WTC11 (cell line): ENCODE measurements at regions not wholly inside any gene's neighbourhood (a gene's known extent, or its start where the extent isn't known, plus 50 kb on each side); places are given as distances from the start of the nearest gene placed in this dataset.

Experiments used
- ATAC-seq: fragments of 200-7000 bp; cut with Tn5 transposase; 2 replicates; pipeline ENCODE4 v1.10.0; 2021; ENCODE audit warnings: mild to moderate bottlenecking, moderate library complexity
- CTCF ChIA-PET: fragments of 300-600 bp; sonication (Branson Sonifier 250); formaldehyde crosslinking; loops from one replicate; lab custom pipeline; 2021; ENCODE audit warnings: antibody characterized with exemption; lab: Charles Lee
- POLR2A ChIA-PET: fragments of 350-600 bp; sonication (Branson Sonifier 250); formaldehyde crosslinking; loops from one replicate; lab custom pipeline; 2021; ENCODE audit warnings: antibody characterized with exemption; lab: Charles Lee
- DNase-seq: peaks from one replicate; pipeline ENCODE4 v3.0.0; 2021; ENCODE audit warnings: low spot score
- H3K27ac Mint-ChIP-seq: 2 replicates; pipeline ENCODE4 v1.8.0; 2021; ENCODE audit warnings: mixed read lengths
- H3K27me3 Mint-ChIP-seq: 2 replicates; pipeline ENCODE4 v1.8.0; 2021; ENCODE audit warnings: low read depth, mild to moderate bottlenecking, moderate library complexity, mixed read lengths
- H3K36me3 Mint-ChIP-seq: 2 replicates; pipeline ENCODE4 v1.8.0; 2021; ENCODE audit warnings: mixed read lengths
- H3K4me1 Mint-ChIP-seq: 2 replicates; pipeline ENCODE4 v1.8.0; 2022; ENCODE audit warnings: mixed read lengths
- H3K4me3 Mint-ChIP-seq: 2 replicates; pipeline ENCODE4 v1.8.0; 2021; ENCODE audit warnings: mild to moderate bottlenecking, moderate library complexity, mixed read lengths
- H3K9me3 Mint-ChIP-seq: 2 replicates; pipeline ENCODE4 v1.8.0; 2021; ENCODE audit warnings: mixed read lengths
- ATF1 ChIP-seq: sonication (generic); formaldehyde crosslinking; IDR thresholded peaks from 2 replicates; pipeline ENCODE4 v1.8.1; 2023; ENCODE audit warnings: mild to moderate bottlenecking, moderate library complexity, missing genetic modification reagents
- CREB1 ChIP-seq: sonication (generic); formaldehyde crosslinking; IDR thresholded peaks from 2 replicates; pipeline ENCODE4 v1.8.0; 2023; ENCODE audit warnings: mild to moderate bottlenecking, missing genetic modification reagents
- FOXK1 ChIP-seq: sonication (generic); formaldehyde crosslinking; IDR thresholded peaks from 2 replicates; pipeline ENCODE4 v1.8.0; 2022; ENCODE audit warnings: mild to moderate bottlenecking, moderate library complexity, missing genetic modification reagents
- SMAD4 ChIP-seq: sonication (generic); formaldehyde crosslinking; IDR thresholded peaks from 2 replicates; pipeline ENCODE4 v1.8.0; 2022; ENCODE audit warnings: mild to moderate bottlenecking, missing genetic modification reagents
- USF1 ChIP-seq: sonication (generic); formaldehyde crosslinking; IDR thresholded peaks from 2 replicates; pipeline ENCODE4 v1.8.0; 2022; ENCODE audit warnings: mild to moderate bottlenecking, missing genetic modification reagents
- ZNF281 ChIP-seq: sonication (generic); formaldehyde crosslinking; IDR thresholded peaks from 2 replicates; pipeline ENCODE4 v1.8.0; 2023; ENCODE audit warnings: mild to moderate bottlenecking, missing genetic modification reagents
- ZNF416 ChIP-seq: fragments of 250-450 bp; sonication (Bioruptor Pico); IDR thresholded peaks from 2 replicates; pipeline ENCODE4 v1.9.0; 2021; ENCODE audit warnings: mild to moderate bottlenecking, inconsistent platforms
- ZNF532 ChIP-seq: fragments of 250-450 bp; sonication (Bioruptor Pico); IDR thresholded peaks from 2 replicates; pipeline ENCODE4 v1.9.0; 2021; ENCODE audit warnings: mild to moderate bottlenecking, borderline replicate concordance
- ZNF671 ChIP-seq: fragments of 250-450 bp; sonication (Bioruptor Pico); IDR thresholded peaks from 2 replicates; pipeline ENCODE4 v1.8.0; 2021; ENCODE audit warnings: mild to moderate bottlenecking
- TF ChIP-seq, protein P1 (sequence below): sonication (generic); formaldehyde crosslinking; conservative IDR thresholded peaks from 2 replicates; pipeline ENCODE4 v1.8.1; 2022; ENCODE audit warnings: mild to moderate bottlenecking, missing genetic modification reagents
- TF ChIP-seq, protein P2 (sequence below): sonication (generic); formaldehyde crosslinking; IDR thresholded peaks from 2 replicates; pipeline ENCODE4 v1.8.0; 2023; ENCODE audit warnings: missing genetic modification reagents, mild to moderate bottlenecking, borderline replicate concordance

GRCh38 chr5:18113721-18114120, 479.5 kb downstream of the TAF11L14 start (continued):
- TF ChIP-seq SMAD4 (CRISPR knock-in tag): no peak
- TF ChIP-seq ZNF671: no peak
- TF ChIP-seq ZNF281: no peak
- no peak for TF ChIP-seq USF1 (CRISPR knock-in tag)
- no peak for TF ChIP-seq ZNF416 (CRISPR knock-in tag)
- TF ChIP-seq ZNF532 (CRISPR knock-in tag): no peak
- no peak for TF ChIP-seq FOXK1
- TF ChIP-seq, protein P1, sequence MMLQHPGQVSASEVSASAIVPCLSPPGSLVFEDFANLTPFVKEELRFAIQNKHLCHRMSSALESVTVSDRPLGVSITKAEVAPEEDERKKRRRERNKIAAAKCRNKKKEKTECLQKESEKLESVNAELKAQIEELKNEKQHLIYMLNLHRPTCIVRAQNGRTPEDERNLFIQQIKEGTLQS (CRISPR knock-in tag): no peak

DNA sequence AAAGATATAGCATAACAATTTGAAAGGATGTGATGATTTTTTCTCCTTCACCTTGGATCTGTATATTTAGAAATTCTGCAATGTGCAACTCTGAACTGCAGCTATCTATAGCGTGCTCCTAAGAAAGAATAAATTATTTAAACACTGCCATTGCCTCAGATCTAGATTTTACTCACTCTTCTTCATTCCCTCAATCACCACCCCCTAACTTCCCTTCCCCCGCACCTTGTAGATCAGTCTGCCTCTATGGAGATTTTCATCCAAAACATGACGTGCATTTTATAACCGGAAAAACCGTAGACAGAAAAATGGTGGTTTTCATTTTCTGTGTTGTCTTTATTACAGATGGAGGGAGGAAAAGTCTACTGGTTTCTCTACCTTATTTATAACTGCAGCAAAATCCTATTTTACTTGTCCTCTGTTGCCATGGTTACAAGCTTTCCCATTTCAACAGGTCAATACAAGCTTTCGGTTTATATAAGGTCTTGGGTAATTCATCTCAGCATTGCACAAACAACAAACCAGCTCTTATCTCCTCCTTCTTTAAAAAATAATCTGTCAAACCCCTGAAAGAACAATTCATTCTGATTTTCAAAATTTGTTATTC, 480.0 kb downstream of the TAF11L14 start:
- H3K27ac Mint-ChIP-seq: no peak overlapping the region
- H3K4me3 Mint-ChIP-seq: no peak overlapping the region
- ChIA-PET CTCF (interaction anchor here (0.6 to 2.4 kb wide), 2 partner anchors 163 to 898 kb away, joined by 3 to 11 read pairs; no protein-coding TSS in a partner anchor), POLR2A (no interaction called here)
- H3K27me3 Mint-ChIP-seq: no peaks in the 10 kb centered on the region
- H3K36me3 Mint-ChIP-seq: no peaks in the 10 kb centered on the region
- peaks cover 14% of the 10 kb centered on the region for H3K4me1 Mint-ChIP-seq
- TF ChIP-seq CREB1 (CRISPR knock-in tag) (no peak), ATF1 (CRISPR knock-in tag) (no peak)
- TF ChIP-seq, protein P2, sequence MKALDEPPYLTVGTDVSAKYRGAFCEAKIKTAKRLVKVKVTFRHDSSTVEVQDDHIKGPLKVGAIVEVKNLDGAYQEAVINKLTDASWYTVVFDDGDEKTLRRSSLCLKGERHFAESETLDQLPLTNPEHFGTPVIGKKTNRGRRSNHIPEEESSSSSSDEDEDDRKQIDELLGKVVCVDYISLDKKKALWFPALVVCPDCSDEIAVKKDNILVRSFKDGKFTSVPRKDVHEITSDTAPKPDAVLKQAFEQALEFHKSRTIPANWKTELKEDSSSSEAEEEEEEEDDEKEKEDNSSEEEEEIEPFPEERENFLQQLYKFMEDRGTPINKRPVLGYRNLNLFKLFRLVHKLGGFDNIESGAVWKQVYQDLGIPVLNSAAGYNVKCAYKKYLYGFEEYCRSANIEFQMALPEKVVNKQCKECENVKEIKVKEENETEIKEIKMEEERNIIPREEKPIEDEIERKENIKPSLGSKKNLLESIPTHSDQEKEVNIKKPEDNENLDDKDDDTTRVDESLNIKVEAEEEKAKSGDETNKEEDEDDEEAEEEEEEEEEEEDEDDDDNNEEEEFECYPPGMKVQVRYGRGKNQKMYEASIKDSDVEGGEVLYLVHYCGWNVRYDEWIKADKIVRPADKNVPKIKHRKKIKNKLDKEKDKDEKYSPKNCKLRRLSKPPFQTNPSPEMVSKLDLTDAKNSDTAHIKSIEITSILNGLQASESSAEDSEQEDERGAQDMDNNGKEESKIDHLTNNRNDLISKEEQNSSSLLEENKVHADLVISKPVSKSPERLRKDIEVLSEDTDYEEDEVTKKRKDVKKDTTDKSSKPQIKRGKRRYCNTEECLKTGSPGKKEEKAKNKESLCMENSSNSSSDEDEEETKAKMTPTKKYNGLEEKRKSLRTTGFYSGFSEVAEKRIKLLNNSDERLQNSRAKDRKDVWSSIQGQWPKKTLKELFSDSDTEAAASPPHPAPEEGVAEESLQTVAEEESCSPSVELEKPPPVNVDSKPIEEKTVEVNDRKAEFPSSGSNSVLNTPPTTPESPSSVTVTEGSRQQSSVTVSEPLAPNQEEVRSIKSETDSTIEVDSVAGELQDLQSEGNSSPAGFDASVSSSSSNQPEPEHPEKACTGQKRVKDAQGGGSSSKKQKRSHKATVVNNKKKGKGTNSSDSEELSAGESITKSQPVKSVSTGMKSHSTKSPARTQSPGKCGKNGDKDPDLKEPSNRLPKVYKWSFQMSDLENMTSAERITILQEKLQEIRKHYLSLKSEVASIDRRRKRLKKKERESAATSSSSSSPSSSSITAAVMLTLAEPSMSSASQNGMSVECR (CRISPR knock-in tag): no peak
- ATAC-seq (no peak), DNase-seq (no peak)
- H3K9me3 Mint-ChIP-seq: no peaks in the 10 kb centered on the region
